Pancreas (tissue), 10 donors: ENCODE measurements at regions not wholly inside any gene's neighbourhood (a gene's known extent, or its start where the extent isn't known, plus 50 kb on each side); places are given as distances from the start of the nearest gene placed in this dataset.

Experiments used
- ATAC-seq, 4 donors: fragments of 200-7000 bp; cut with Tn5 transposase; one replicate each; pipeline versions ENCODE4 v1.8.0 to v1.9.1; 2020; ENCODE audit warnings: mild to moderate bottlenecking in 4 of 4, moderate library complexity in 4 of 4
- DNase-seq, 6 donors: peaks; one replicate each; pipeline ENCODE4 v3.0.0-alpha.2; 2020
- FAIRE-seq: peaks from 2 replicates; lab custom pipeline; 2012; peaks lifted over from hg19 to GRCh38; lab: Jason Lieb, UNC
- H3K27ac ChIP-seq, 4 donors: fragments of 200-600 bp; sonication (generic); 1 replicate in 3 of 4; 2 replicates in 1 of 4; pipeline versions ENCODE4 v1.5.0 to v1.8.0; 2020
- H3K27me3 ChIP-seq, 4 donors: fragments of 200-600 bp; one replicate each; pipeline ENCODE4 v1.8.0; 2021
- H3K36me3 ChIP-seq, 3 donors: fragments of 200-600 bp; sonication (generic) in 1 of 3; one replicate each; pipeline versions ENCODE4 v1.5.0 to v1.8.0; 2020 to 2021
- H3K4me1 ChIP-seq, 3 donors: fragments of 200-600 bp; one replicate each; pipeline ENCODE4 v1.8.0; 2021
- H3K4me3 ChIP-seq, 4 donors: fragments of 200-600 bp; sonication (generic) in 2 of 4; one replicate each; pipeline versions ENCODE4 v1.5.0 to v1.8.0; 2020 to 2021
- H3K9me3 ChIP-seq, 4 donors: fragments of 200-600 bp; one replicate each; pipeline ENCODE4 v1.8.0; 2021
- WGBS, 2 donors: extraction: QIAGEN DNeasy Blood & Tissue Kit; methylation state at CpG; one replicate each; pipeline ENCODE4 v1.1.7; 2013; 5-methylcytosine and 5-hydroxymethylcytosine counted together
- intact Hi-C, 3 donors: fragments of 100-400 bp; cut with DNase I; formaldehyde crosslinking; loops; one replicate each; pipeline versions ENCODE4 v1.11.1 to v1.14.2; 2022
- TF ChIP-seq, protein P1 (sequence below), 4 donors: fragments of 200-600 bp; sonication (generic) in 3 of 4; IDR thresholded peaks; one replicate each; pipeline versions ENCODE4 v1.5.0 to v1.8.0; 2021; ENCODE audit warnings: antibody characterized with exemption in 4 of 4
- donor health status: healthy with polysubstance abuse.
- donor health status: DM: no; HTN: no; CAD: no; lungs with moderate emphysema.
- donor health status: DM: no; HTN: no; CAD: no.
- donor health status: control.
- donor health status: control.
- donor health status: Bipolar disorder and iron deficiency.
- donor health status: DM: yes; HTN: yes; CAD: no.
- donor health status: DM: no; HTN: no; CAD: no.
- donor health status: DM: no; HTN: no; CAD: no.
- donor health status: DM: yes; HTN: yes; CAD: no.

GRCh38 chr4:158997660-158998349 lies 105.1 kb upstream of the RAPGEF2 start:
- no peak overlapping the region for H3K27ac ChIP-seq
- DNase-seq (no peak), FAIRE-seq (no peak), ATAC-seq (no peak)
- 64 to 68% methylated on average over 4 of the region's 4 CpGs for WGBS, 2 donors
- intact Hi-C loops = no loop called here
- no peaks in the 10 kb centered on the region for H3K36me3 ChIP-seq
- H3K4me1 ChIP-seq = peaks cover 0 to 3% (median 0%) of the 10 kb centered on the region in 3 donors
- no peak overlapping the region for H3K4me3 ChIP-seq
- no peaks in the 10 kb centered on the region for H3K27me3 ChIP-seq
- H3K9me3 ChIP-seq = no peaks in the 10 kb centered on the region
- TF ChIP-seq, protein P1, sequence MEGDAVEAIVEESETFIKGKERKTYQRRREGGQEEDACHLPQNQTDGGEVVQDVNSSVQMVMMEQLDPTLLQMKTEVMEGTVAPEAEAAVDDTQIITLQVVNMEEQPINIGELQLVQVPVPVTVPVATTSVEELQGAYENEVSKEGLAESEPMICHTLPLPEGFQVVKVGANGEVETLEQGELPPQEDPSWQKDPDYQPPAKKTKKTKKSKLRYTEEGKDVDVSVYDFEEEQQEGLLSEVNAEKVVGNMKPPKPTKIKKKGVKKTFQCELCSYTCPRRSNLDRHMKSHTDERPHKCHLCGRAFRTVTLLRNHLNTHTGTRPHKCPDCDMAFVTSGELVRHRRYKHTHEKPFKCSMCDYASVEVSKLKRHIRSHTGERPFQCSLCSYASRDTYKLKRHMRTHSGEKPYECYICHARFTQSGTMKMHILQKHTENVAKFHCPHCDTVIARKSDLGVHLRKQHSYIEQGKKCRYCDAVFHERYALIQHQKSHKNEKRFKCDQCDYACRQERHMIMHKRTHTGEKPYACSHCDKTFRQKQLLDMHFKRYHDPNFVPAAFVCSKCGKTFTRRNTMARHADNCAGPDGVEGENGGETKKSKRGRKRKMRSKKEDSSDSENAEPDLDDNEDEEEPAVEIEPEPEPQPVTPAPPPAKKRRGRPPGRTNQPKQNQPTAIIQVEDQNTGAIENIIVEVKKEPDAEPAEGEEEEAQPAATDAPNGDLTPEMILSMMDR (IDR thresholded peaks at IDR 0.05) = no peak

DNA sequence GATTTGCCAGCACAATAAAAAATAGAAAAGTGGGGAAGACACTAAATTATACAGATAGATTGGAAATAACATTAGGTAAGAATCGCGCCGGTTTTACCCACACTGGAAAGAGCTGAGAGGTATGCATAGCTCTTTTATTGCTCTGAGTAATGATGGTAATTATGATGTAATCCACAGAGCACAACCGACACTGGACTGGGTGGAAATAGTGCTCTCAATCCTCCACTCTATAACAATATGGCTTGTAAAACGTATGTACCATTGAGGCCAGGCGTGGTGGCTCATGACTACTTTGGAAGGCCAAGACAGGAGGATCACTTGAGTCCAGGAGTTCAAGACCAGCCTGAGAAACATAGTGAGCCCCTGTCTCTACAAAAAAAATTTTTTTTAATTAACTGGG lies 104.3 kb upstream of the RAPGEF2 start:
- H3K4me3 ChIP-seq = no peak overlapping the region
- H3K36me3 ChIP-seq = no peaks in the 10 kb centered on the region
- peaks cover 0 to 3% (median 0%) of the 10 kb centered on the region in 3 donors for H3K4me1 ChIP-seq
- TF ChIP-seq, protein P1 (IDR thresholded peaks at IDR 0.05) = no peak
- DNase-seq (no peak), ATAC-seq (no peak), FAIRE-seq (no peak)
- 82 to 87% methylated on average over 6 of the region's 6 CpGs for WGBS, 2 donors
- no peaks in the 10 kb centered on the region for H3K9me3 ChIP-seq
- intact Hi-C loops = no loop called here
- H3K27ac ChIP-seq = no peak overlapping the region
- H3K27me3 ChIP-seq = no peaks in the 10 kb centered on the region

DNA sequence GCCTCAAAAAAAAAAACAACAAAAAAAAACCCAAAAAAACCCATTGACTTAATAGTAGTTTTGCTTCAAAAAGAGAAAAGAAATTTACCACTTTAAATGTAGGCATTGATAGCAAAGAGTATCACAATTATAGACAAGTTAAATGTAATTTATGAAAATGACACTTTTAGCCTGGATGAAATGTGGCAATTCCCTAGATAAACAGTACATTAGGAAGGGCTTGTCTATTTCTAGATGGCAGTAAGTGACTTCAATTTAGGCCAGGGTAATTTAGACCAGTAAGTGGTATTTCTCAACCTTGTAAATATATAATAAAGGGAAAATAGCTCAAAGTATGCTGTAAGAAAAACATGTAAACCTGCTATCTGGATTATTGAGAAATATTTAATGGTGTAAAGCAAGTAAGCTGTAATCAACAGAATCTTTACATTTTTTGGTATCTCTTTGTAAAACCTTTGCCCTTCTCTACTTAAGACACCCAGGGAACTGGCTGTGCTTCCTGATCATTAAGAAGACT lies 103.7 kb upstream of the RAPGEF2 start:
- Histone ChIP-seq H3K27ac (no peak overlapping the region), H3K36me3 (no peaks in the 10 kb centered on the region), H3K27me3 (no peaks in the 10 kb centered on the region), H3K4me1 (peaks cover 0 to 3% (median 0%) of the 10 kb centered on the region in 3 donors), H3K4me3 (no peak overlapping the region), H3K9me3 (no peaks in the 10 kb centered on the region)
- TF ChIP-seq, protein P1 (IDR thresholded peaks at IDR 0.05) = no peak
- FAIRE-seq (no peak), ATAC-seq (peak in 1 of 4 donors; percentile 44), DNase-seq (no peak)
- intact Hi-C loops = no loop called here

GRCh38 chr4:158999849-159000248 lies 103.0 kb upstream of the RAPGEF2 start:
- WGBS, 2 donors = 60 to 75% methylated on average over 1 of the region's 1 CpG
- Histone ChIP-seq H3K27me3 (no peaks in the 10 kb centered on the region), H3K4me3 (no peak overlapping the region), H3K9me3 (no peaks in the 10 kb centered on the region), H3K36me3 (no peaks in the 10 kb centered on the region), H3K27ac (no peak overlapping the region), H3K4me1 (peaks cover 0 to 3% (median 0%) of the 10 kb centered on the region in 3 donors)
- ATAC-seq = no peak
- DNase-seq = no peak
- TF ChIP-seq, protein P1 (IDR thresholded peaks at IDR 0.05) = no peak
- FAIRE-seq = no peak
- intact Hi-C loops = no loop called here

DNA sequence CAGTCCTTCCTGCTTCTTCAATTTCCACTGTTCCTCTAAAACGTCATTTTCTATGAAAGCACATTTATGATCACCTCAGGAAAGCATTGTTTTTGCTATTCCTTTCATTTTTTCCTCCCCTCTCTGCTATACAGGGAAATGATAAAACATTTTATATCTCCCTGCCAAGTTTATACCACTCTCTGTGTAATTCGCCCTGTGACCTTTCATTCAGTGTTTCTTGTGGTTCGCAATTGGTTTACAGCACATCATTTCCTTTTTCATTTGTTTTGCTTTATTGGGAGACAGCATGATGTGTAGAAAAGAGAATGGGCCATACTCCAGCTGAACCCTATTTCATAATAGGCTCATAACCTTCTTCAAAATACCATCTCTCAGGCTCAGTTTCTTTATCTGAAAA lies 99.9 kb upstream of the RAPGEF2 start:
- DNase-seq (no peak), FAIRE-seq (peak; percentile 47), ATAC-seq (no peak)
- WGBS, 2 donors = 69 to 70% methylated on average over 3 of the region's 3 CpGs
- Histone ChIP-seq H3K9me3 (no peaks in the 10 kb centered on the region), H3K36me3 (no peaks in the 10 kb centered on the region), H3K4me1 (no peaks in the 10 kb centered on the region), H3K4me3 (no peak overlapping the region), H3K27ac (no peak overlapping the region), H3K27me3 (no peaks in the 10 kb centered on the region)
- intact Hi-C loops = no loop called here
- TF ChIP-seq, protein P1 (IDR thresholded peaks at IDR 0.05) = no peak
